Natural killer cell treated with Interleukin-12 subunit alpha and Interleukin-12 subunit beta and Interleukin-15 and Interleukin-18, amount 100 ng/mL, for 72 hours (primary cell): ENCODE measurements at regions not wholly inside any gene's neighbourhood (a gene's known extent, or its start where the extent isn't known, plus 50 kb on each side); places are given as distances from the start of the nearest gene placed in this dataset.

ENCODE experiments used
- ATAC-seq, 2 donors: fragments of 150-1000 bp; cut with Tn5 transposase in 1 of 2; sonication (Bioruptor Pico), chemical (Tn5 transposase) in 1 of 2; 2 replicates each; pipeline ENCODE4 v1.10.0; 2021
- DNase-seq: peaks from one replicate; pipeline ENCODE4 v3.0.0; 2022; ENCODE audit warnings: low spot score
- H3K27ac Mint-ChIP-seq, 2 donors: 1 replicate in 1 of 2; 2 replicates in 1 of 2; pipeline ENCODE4 v1.8.0; 2022; ENCODE audit warnings: mixed read lengths in 2 of 2, mild to moderate bottlenecking in 1 of 2, moderate library complexity in 1 of 2
- H3K27me3 Mint-ChIP-seq, 2 donors: 1 replicate in 1 of 2; 2 replicates in 1 of 2; pipeline ENCODE4 v1.8.0; 2022; ENCODE audit warnings: mixed read lengths in 2 of 2
- H3K36me3 Mint-ChIP-seq: one replicate; pipeline ENCODE4 v1.8.0; 2022; ENCODE audit warnings: mixed read lengths
- H3K4me1 Mint-ChIP-seq, 2 donors: 1 replicate in 1 of 2; 2 replicates in 1 of 2; pipeline ENCODE4 v1.8.0; 2022; ENCODE audit warnings: low read depth in 2 of 2, mixed read lengths in 2 of 2, mild to moderate bottlenecking in 1 of 2
- H3K4me3 Mint-ChIP-seq: one replicate; pipeline ENCODE4 v1.8.0; 2022; ENCODE audit warnings: mixed read lengths
- H3K9me3 Mint-ChIP-seq: 2 replicates; pipeline ENCODE4 v1.8.0; 2022; ENCODE audit warnings: mixed read lengths

DNA sequence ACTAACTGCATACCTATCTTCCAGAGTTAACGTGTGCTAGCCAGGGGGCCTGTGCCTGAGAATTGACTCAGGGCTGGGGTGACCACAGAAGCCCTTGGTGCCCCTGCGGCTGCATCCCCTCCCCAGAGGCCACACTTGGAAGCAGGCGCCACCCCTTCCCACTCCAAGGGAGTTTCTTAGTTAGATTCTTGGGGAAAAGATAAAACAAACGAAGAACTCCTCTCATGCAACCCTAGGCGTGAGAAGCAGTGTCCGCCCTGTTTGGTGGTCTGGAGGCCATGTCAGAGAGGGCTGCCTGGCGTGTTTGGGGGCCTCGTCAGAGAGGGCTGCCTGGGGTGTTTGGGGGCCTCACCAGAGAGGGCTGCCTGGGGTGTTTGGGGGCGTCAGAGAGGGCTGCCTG, 50.3 kb upstream of the HGFAC start:
- no peaks in the 10 kb centered on the region for H3K36me3 Mint-ChIP-seq
- ATAC-seq (no peak), DNase-seq (no peak)
- H3K27ac Mint-ChIP-seq: no peak overlapping the region
- no peak overlapping the region for H3K4me3 Mint-ChIP-seq
- H3K27me3 Mint-ChIP-seq: peaks cover 0 to 14% of the 10 kb centered on the region in 2 donors
- no peaks in the 10 kb centered on the region for H3K9me3 Mint-ChIP-seq
- H3K4me1 Mint-ChIP-seq: peaks cover 0 to 17% of the 10 kb centered on the region in 2 donors
